Activated CD4-positive, alpha-beta T cell treated with anti-CD3 and anti-CD28 coated beads, Interleukin-2, amount 50 U/mL, for 48 hours (primary cell): ENCODE measurements at regions not wholly inside any gene's neighbourhood (a gene's known extent, or its start where the extent isn't known, plus 50 kb on each side); places are given as distances from the start of the nearest gene placed in this dataset.

Experiments used
- DNase-seq, 2 experiments: peaks; one replicate each; pipeline ENCODE4 v3.0.0-alpha.2; 2020

GRCh38 chr16:60329108-60329507, 1595.0 kb upstream of the GOT2 start:
- no peak for DNase-seq

GRCh38 chr16:60328152-60328551, 1594.0 kb upstream of the GOT2 start:
- DNase-seq = no peak

GRCh38 chr16:60318486-60318885, 1584.4 kb upstream of the GOT2 start:
- no peak for DNase-seq

- DNase-seq = no peak
Measured at GRCh38 chr16:60310846-60311445, 1576.8 kb upstream of the GOT2 start.

GRCh38 chr16:60304720-60305119, 1570.6 kb upstream of the GOT2 start:
- DNase-seq = no peak

- no peak for DNase-seq
Measured at GRCh38 chr16:60304066-60304465, 1570.0 kb upstream of the GOT2 start.

GRCh38 chr16:60302676-60303075, 1568.6 kb upstream of the GOT2 start:
- no peak for DNase-seq

GRCh38 chr16:60302261-60302660, 1568.1 kb upstream of the GOT2 start:
- DNase-seq = no peak

- no peak for DNase-seq
Measured at GRCh38 chr16:60299241-60299776, 1565.2 kb upstream of the GOT2 start.

GRCh38 chr16:60295451-60295850, 1561.3 kb upstream of the GOT2 start:
- DNase-seq = no peak

GRCh38 chr16:60285794-60286193, 1551.7 kb upstream of the GOT2 start:
- DNase-seq = no peak

GRCh38 chr16:60279061-60279665, 1545.0 kb upstream of the GOT2 start:
- no peak for DNase-seq

GRCh38 chr16:60274431-60275019, 1540.4 kb upstream of the GOT2 start:
- DNase-seq = no peak

- DNase-seq = no peak
Measured at GRCh38 chr16:60271781-60272180, 1537.7 kb upstream of the GOT2 start.

GRCh38 chr16:60271025-60271771, 1537.1 kb upstream of the GOT2 start:
- no peak for DNase-seq

GRCh38 chr16:60261425-60261824, 1527.3 kb upstream of the GOT2 start:
- no peak for DNase-seq

GRCh38 chr16:60259956-60260355, 1525.8 kb upstream of the GOT2 start:
- DNase-seq = no peak

- no peak for DNase-seq
Measured at GRCh38 chr16:60246086-60246485, 1512.0 kb upstream of the GOT2 start.

- DNase-seq = no peak
Measured at GRCh38 chr16:60241671-60242070, 1507.6 kb upstream of the GOT2 start.

GRCh38 chr16:60230666-60231065, 1496.5 kb upstream of the GOT2 start:
- DNase-seq = no peak

- DNase-seq = no peak
Measured at GRCh38 chr16:60225541-60225940, 1491.4 kb upstream of the GOT2 start.

GRCh38 chr16:60217787-60218186, 1483.7 kb upstream of the GOT2 start:
- DNase-seq = no peak

- no peak for DNase-seq
Measured at GRCh38 chr16:60214311-60214710, 1480.2 kb upstream of the GOT2 start.

GRCh38 chr16:60206516-60206915, 1472.4 kb upstream of the GOT2 start:
- no peak for DNase-seq
